Activated T-cell treated with anti-CD3 and anti-CD28 coated beads, Interleukin-2, amount 50 U/mL, for 72 hours (primary cell): ENCODE measurements at regions not wholly inside any gene's neighbourhood (a gene's known extent, or its start where the extent isn't known, plus 50 kb on each side); places are given as distances from the start of the nearest gene placed in this dataset.

Experiments
- ATAC-seq, 2 donors: fragments of 150-1000 bp; cut with Tn5 transposase; replicated peaks in 1 of 2; 2 replicates each; pipeline ENCODE4 v1.10.0; 2021; ENCODE audit warnings: moderate library complexity in 2 of 2, mild to moderate bottlenecking in 1 of 2
- DNase-seq, 2 donors: peaks; one replicate each; pipeline ENCODE4 v3.0.0; 2021 to 2022; ENCODE audit warnings: mixed read lengths in 1 of 2
- H3K27ac Mint-ChIP-seq: one replicate; pipeline ENCODE4 v1.8.0; 2022; ENCODE audit warnings: mild to moderate bottlenecking, moderate library complexity, mixed read lengths
- H3K27me3 Mint-ChIP-seq: one replicate; pipeline ENCODE4 v1.8.0; 2022; ENCODE audit warnings: low read depth, mixed read lengths
- H3K36me3 Mint-ChIP-seq, 2 donors: one replicate each; pipeline ENCODE4 v1.8.0; 2022; ENCODE audit warnings: mixed read lengths in 2 of 2, mild to moderate bottlenecking in 1 of 2; ENCODE audit not compliant: insufficient read depth in 2 of 2
- H3K4me1 Mint-ChIP-seq: one replicate; pipeline ENCODE4 v1.8.0; 2022; ENCODE audit warnings: low read depth, mixed read lengths
- H3K4me3 Mint-ChIP-seq, 2 donors: one replicate each; pipeline ENCODE4 v1.8.0; 2022; ENCODE audit warnings: mild to moderate bottlenecking in 2 of 2, mixed read lengths in 2 of 2, moderate library complexity in 2 of 2
- H3K9me3 Mint-ChIP-seq, 2 donors: one replicate each; pipeline ENCODE4 v1.8.0; 2022; ENCODE audit warnings: mixed read lengths in 2 of 2

DNA sequence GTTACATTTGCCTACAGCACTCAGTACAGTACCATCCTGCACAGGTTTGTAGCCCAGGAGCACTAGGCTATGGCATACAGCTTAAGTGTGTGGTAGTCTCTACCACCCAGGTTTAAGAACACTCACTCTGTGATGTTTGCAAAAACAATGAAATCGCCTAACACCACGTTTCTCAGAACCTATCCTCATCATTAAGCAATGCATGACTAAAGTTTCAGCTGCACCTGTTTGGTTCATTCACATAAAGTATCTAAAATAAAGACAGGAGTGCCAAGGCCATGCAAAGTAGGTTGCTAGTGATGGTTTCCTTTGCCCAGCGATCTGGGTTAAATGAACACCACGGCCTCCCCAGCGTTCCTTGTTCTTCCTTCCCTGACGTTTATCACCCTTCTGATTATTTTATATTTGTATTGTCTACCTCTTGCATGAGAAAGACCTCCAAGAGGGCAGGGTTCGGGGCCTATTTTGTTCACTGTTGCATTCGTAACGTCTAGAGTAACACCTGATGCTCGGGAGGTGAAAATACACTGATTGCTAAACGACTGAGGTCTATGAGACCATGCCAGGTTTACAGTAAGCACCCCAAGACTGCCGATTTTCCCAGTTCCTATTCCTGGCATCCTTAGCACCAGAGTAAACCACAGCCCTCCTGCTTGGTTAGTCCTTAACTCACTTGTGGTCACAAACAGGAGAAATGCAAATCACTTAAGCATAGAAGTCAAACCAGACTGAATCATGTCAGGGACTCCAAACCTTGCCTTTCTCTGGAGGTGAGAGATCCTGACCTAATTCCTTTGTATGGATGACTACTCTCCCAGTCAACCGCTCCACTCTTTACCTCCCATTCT is 204.1 kb upstream of the NFE2L3 start:
- DNase-seq (no peak), ATAC-seq (no peak)
- no peaks in the 10 kb centered on the region for H3K9me3 Mint-ChIP-seq
- peaks cover 20% of the 10 kb centered on the region for H3K4me1 Mint-ChIP-seq
- no peak overlapping the region for H3K27ac Mint-ChIP-seq
- peaks cover 18% of the 10 kb centered on the region for H3K27me3 Mint-ChIP-seq
- H3K36me3 Mint-ChIP-seq, result peaks cover 1 to 6% of the 10 kb centered on the region in 2 donors
- no peak overlapping the region for H3K4me3 Mint-ChIP-seq

DNA sequence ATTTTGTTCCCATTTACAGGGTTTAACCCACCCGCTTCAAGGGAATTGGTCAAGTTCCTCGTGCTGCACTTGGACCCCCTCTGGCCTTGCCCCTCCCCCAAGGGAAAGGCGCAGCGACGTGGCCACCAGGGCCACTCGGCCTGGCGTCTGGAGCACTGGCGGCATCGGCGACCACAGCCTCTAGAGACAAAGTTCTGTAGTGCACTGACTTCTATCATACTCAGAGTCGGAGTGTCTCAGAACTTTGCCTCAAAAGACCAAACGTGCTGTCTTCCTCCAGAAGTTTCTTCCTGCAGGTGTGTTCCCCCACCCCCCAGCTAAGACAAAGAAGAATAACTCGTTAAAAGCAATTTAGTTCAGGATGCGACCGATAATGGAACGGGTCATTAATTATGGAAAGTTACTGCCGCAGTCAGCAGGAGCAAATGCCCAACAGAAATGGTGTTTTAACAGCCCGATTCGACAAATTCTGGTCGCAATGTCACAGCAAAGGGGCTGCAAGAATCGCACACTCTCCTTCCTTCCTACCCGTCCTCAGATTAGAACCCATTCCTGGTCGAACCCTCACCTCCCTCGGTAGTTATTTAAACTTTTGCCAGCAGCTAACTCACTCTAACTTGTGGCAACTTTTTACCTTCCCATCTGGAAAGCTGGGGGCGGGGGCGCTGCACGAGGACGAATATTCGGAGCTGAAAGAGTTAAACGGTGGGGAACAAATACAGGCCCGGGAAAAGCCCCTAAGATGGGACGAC is 202.1 kb upstream of the NFE2L3 start:
- DNase-seq (no peak), ATAC-seq (no peak)
- Mint-ChIP-seq H3K4me3 (peak overlapping the region; percentile 86 to 89), H3K9me3 (peaks cover 0 to 3% of the 10 kb centered on the region in 2 donors), H3K36me3 (peaks cover 1 to 6% of the 10 kb centered on the region in 2 donors), H3K27me3 (peaks cover 14% of the 10 kb centered on the region), H3K4me1 (peaks cover 20% of the 10 kb centered on the region), H3K27ac (peak overlapping the region; percentile 40)

DNA sequence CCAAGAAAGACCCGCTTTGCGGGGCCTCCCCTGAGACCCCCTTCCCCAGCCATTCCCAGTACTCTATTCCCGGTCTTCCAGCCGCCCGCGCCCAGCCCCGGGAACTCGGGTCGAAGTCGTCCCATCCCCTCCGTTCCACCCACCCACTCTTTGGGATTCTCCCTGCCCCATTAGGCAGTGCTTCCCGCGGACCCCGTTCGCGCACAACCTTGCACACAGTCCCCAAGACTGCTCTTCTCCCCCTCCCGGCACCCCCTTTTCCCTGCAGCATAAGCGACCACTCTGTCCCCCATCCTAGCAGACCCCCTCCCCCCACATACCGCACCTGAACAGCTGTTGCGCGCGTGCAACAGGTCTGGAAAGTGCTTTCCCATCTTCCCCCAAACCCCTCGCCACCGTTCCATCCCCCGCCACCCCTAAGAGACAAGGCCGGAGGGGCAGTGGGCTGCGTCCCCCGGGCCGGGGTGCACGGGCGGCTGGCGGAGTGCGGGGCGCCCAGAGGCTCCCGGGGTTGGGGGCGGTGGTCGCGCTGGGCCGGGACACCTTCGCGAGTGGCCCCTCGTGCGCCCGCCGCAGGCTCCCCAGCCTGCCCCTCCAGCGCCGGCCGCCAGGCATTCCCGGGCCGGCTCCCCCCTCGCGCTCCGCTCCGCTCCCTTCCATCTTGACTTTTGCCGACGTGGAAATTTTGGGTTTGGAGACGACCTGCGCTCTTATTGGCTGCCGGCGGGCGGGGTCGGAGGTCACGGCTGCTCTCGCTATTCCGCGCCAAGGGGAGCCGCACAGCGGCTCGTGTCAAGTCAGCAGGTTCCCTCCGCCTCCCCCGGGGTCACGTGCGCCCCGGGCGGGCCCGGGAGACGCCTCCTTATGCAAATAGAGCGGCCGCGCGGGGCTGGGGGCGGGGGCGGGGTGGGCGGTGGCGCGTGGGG is 201.2 kb upstream of the NFE2L3 start:
- ATAC-seq (peak; percentile 98), DNase-seq (peak; percentile 89)
- H3K4me3 Mint-ChIP-seq, result peak overlapping the region; percentile 89 to 94
- H3K36me3 Mint-ChIP-seq, result peaks cover 1 to 6% of the 10 kb centered on the region in 2 donors
- peaks cover 0 to 3% of the 10 kb centered on the region in 2 donors for H3K9me3 Mint-ChIP-seq
- peaks cover 20% of the 10 kb centered on the region for H3K4me1 Mint-ChIP-seq
- H3K27ac Mint-ChIP-seq, result peak overlapping the region; percentile 40
- H3K27me3 Mint-ChIP-seq, result peaks cover 6% of the 10 kb centered on the region

DNA sequence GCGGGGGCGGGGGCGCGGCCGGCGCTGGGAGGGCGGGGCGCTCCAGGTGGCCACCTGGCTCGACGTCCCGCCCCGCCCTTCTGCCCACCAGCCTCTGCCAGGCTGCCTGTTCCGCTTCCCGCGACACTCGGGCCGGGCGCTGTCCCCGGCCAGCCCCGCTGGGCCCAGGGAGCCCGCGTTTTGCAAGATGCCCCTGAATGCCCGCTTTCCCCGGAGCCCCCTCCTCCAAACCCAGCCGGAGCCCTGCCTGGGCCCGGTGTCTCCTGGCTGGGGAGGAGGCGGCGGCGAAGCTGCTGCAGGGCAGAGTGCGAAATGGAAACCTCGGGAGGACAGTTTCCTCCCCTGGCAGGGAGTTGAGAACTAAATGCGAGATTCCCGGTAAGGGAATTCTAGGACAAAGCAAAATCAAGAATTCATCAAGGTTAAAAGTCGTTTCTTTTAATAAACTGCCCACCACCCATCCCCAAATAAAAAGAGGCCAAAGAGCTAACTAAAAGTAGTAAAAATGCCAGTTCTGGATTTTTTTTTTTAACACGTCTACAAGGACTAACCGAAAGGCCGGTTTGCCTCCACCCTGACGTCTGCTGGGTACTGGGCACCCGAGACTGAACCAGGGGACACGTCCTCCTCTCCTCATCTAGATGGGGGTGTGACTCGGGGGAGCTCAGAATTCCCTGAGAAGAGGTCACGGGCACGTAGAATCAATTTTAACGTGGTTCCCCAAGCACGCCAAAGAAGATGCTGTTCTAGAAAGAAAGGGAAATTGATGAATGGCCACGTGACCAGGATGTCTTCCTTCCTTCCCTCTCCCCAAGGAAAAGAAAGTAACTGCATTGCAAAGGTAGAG is 200.4 kb upstream of the NFE2L3 start:
- ATAC-seq (peak; percentile 71 to 72), DNase-seq (no peak)
- peaks cover 6% of the 10 kb centered on the region for H3K27me3 Mint-ChIP-seq
- peaks cover 1 to 6% of the 10 kb centered on the region in 2 donors for H3K36me3 Mint-ChIP-seq
- H3K4me1 Mint-ChIP-seq, result peaks cover 20% of the 10 kb centered on the region
- H3K9me3 Mint-ChIP-seq, result peaks cover 0 to 3% of the 10 kb centered on the region in 2 donors
- H3K4me3 Mint-ChIP-seq, result peak overlapping the region; percentile 59 to 67
- no peak overlapping the region for H3K27ac Mint-ChIP-seq

- H3K27me3 Mint-ChIP-seq, result peaks cover 6% of the 10 kb centered on the region
- H3K9me3 Mint-ChIP-seq, result peaks cover 0 to 3% of the 10 kb centered on the region in 2 donors
- H3K27ac Mint-ChIP-seq, result no peak overlapping the region
- DNase-seq, result no peak
- peak overlapping the region in 1 of 2 donors; percentile 59 for H3K4me3 Mint-ChIP-seq
- no peak for ATAC-seq
- peaks cover 20% of the 10 kb centered on the region for H3K4me1 Mint-ChIP-seq
- H3K36me3 Mint-ChIP-seq, result peaks cover 1 to 6% of the 10 kb centered on the region in 2 donors
These were observed 199.5 kb upstream of the NFE2L3 start for GRCh38 chr7:25952261-25953057.

GRCh38 chr7:25953859-25954258 is 198.1 kb upstream of the NFE2L3 start:
- DNase-seq (no peak), ATAC-seq (no peak)
- Mint-ChIP-seq H3K9me3 (peaks cover 0 to 3% of the 10 kb centered on the region in 2 donors), H3K4me1 (peaks cover 18% of the 10 kb centered on the region), H3K36me3 (peaks cover 1 to 6% of the 10 kb centered on the region in 2 donors), H3K4me3 (no peak overlapping the region), H3K27me3 (peaks cover 4% of the 10 kb centered on the region), H3K27ac (no peak overlapping the region)

- peaks cover 13% of the 10 kb centered on the region for H3K4me1 Mint-ChIP-seq
- no peaks in the 10 kb centered on the region for H3K27me3 Mint-ChIP-seq
- no peak overlapping the region for H3K4me3 Mint-ChIP-seq
- H3K9me3 Mint-ChIP-seq, result peaks cover 0 to 3% of the 10 kb centered on the region in 2 donors
- no peak overlapping the region for H3K27ac Mint-ChIP-seq
- DNase-seq, result no peak
- peaks cover 1 to 6% of the 10 kb centered on the region in 2 donors for H3K36me3 Mint-ChIP-seq
- no peak for ATAC-seq
These were observed 197.6 kb upstream of the NFE2L3 start for GRCh38 chr7:25954395-25954794.

DNA sequence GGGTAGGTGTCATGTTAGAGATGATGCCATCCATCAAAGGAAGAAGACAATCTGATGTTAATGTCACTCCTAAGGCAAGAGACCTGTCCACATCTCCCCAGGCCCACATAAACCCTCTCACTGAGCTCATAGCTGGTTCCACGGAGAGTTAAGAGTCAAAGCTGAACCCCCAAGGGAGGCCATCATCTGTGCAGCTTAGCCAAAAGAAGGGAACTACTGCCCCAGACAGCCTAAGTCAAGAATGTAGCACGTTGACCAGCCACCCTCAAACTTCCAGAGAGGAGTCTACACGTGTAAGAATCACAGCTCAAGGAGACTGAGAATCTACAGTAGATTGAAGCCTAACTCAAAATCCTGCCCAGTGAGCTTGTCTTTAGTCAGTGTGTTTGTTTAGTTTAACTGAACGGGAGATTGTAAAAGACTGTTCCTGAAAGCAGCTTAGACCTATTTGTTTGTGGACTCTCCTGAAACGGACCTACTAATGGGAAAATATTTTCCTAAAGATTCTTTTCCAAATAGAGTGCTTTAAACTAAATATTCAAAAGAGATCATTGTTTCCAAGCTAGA is 192.7 kb upstream of the NFE2L3 start:
- Mint-ChIP-seq H3K27me3 (peaks cover 3% of the 10 kb centered on the region), H3K27ac (no peak overlapping the region), H3K9me3 (peaks cover 0 to 3% of the 10 kb centered on the region in 2 donors), H3K36me3 (no peaks in the 10 kb centered on the region), H3K4me1 (no peaks in the 10 kb centered on the region), H3K4me3 (no peak overlapping the region)
- no peak for DNase-seq
- ATAC-seq, result no peak

DNA sequence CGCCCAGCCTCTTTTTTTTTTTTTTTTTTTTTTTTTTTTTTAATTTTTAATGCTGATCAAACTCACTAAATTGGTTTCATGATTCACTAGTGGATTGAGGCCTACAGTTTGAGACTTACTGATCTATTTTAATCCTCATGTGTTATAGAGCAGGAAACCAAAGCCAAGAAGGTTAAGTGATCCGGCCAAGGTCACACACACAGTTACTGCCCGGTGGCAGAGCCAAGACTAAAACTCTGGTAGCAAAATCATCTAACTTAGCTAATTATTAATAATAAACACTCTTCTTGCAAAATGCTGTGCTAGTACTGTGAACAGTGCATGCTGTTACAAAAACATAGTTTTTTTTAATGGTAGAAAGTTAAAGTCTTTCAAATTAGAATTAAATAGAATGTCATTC is 188.3 kb upstream of the NFE2L3 start:
- H3K27ac Mint-ChIP-seq, result no peak overlapping the region
- DNase-seq, result no peak
- H3K4me1 Mint-ChIP-seq, result peaks cover 19% of the 10 kb centered on the region
- H3K36me3 Mint-ChIP-seq, result no peaks in the 10 kb centered on the region
- no peak for ATAC-seq
- H3K27me3 Mint-ChIP-seq, result peaks cover 35% of the 10 kb centered on the region
- H3K9me3 Mint-ChIP-seq, result no peaks in the 10 kb centered on the region
- no peak overlapping the region for H3K4me3 Mint-ChIP-seq

- H3K36me3 Mint-ChIP-seq, result no peaks in the 10 kb centered on the region
- DNase-seq (no peak), ATAC-seq (no peak)
- H3K27me3 Mint-ChIP-seq, result peaks cover 35% of the 10 kb centered on the region
- H3K4me1 Mint-ChIP-seq, result peaks cover 20% of the 10 kb centered on the region
- no peaks in the 10 kb centered on the region for H3K9me3 Mint-ChIP-seq
- no peak overlapping the region for H3K4me3 Mint-ChIP-seq
- no peak overlapping the region for H3K27ac Mint-ChIP-seq
These were observed 187.5 kb upstream of the NFE2L3 start for GRCh38 chr7:25964483-25964991.
